Esophagus (tissue), 2 donors: ENCODE measurements at regions not wholly inside any gene's neighbourhood (a gene's known extent, or its start where the extent isn't known, plus 50 kb on each side); places are given as distances from the start of the nearest gene placed in this dataset.

Experiments
- H3K27ac ChIP-seq, 2 donors: one replicate each; pipeline ENCODE4 v1.5.1; 2013; ENCODE audit warnings: low read depth in 2 of 2, mild to moderate bottlenecking in 2 of 2, inconsistent platforms in 1 of 2, low read length in 1 of 2, moderate library complexity in 1 of 2
- H3K27me3 ChIP-seq, 2 donors: one replicate each; pipeline ENCODE4 v1.6.1; 2013; ENCODE audit warnings: low read length in 2 of 2, control low read depth in 1 of 2, mild to moderate bottlenecking in 1 of 2; ENCODE audit not compliant: insufficient read depth in 2 of 2, control insufficient read depth in 1 of 2
- H3K36me3 ChIP-seq, 2 donors: one replicate each; pipeline ENCODE4 v1.6.1; 2013; ENCODE audit warnings: low read length in 1 of 2; ENCODE audit not compliant: control insufficient read depth in 2 of 2, insufficient read depth in 2 of 2
- H3K4me1 ChIP-seq, 2 donors: one replicate each; pipeline ENCODE4 v1.6.1; 2013; ENCODE audit warnings: low read length in 1 of 2; ENCODE audit not compliant: control insufficient read depth in 2 of 2, insufficient read depth in 2 of 2
- H3K4me3 ChIP-seq, 2 donors: one replicate each; pipeline ENCODE4 v1.5.1; 2013; ENCODE audit warnings: low read length in 2 of 2, mild to moderate bottlenecking in 2 of 2, low read depth in 1 of 2, moderate library complexity in 1 of 2
- H3K9me3 ChIP-seq, 2 donors: one replicate each; pipeline ENCODE4 v1.6.1; 2013; ENCODE audit warnings: mild to moderate bottlenecking in 2 of 2, low read depth in 1 of 2, low read length in 1 of 2, moderate library complexity in 1 of 2; ENCODE audit not compliant: control insufficient read depth in 2 of 2, insufficient read depth in 1 of 2
- WGBS, 2 donors: extraction: QIAGEN DNeasy Blood & Tissue Kit; methylation state at CpG; one replicate each; pipeline ENCODE4 v1.1.7; 2013; 5-methylcytosine and 5-hydroxymethylcytosine counted together
- donor health status: healthy with polysubstance abuse.
- donor health status: Bipolar disorder and iron deficiency.

DNA sequence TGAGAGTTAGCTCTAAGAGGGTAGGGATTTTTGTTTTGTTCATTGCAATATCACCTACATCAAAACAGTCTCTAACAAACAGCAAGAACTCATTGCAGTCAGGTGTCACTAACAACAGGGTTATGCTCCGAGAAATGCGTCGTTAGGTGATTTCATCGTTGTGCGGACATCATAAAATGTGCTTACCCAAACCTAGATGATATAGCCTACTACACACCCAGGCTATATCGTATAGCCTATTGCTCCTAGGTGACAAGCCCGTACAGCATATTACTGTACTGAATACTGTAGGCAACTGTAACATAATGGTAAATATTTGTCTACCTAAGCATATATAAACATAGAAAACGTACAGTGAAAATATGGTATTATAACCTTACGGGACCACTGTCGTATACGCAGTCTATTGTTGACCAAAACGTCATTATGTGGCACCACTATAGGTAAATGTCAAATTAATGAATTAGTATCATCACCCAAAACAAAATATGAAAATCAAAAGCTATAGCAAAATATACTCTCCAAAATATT is 49.9 kb upstream of the TAB2 start:
- Histone ChIP-seq H3K27me3 (peaks cover 0 to 4% of the 10 kb centered on the region in 2 donors), H3K4me1 (no peaks in the 10 kb centered on the region), H3K27ac (no peak overlapping the region), H3K36me3 (no peaks in the 10 kb centered on the region), H3K9me3 (no peaks in the 10 kb centered on the region), H3K4me3 (no peak overlapping the region)
- WGBS, 2 donors, result 91 to 93% methylated on average over 12 of the region's 12 CpGs
